NCI-H1694 treated with DMSO at 0.1 percent for 48 hours (cell line): ENCODE measurements at regions not wholly inside any gene's neighbourhood (a gene's known extent, or its start where the extent isn't known, plus 50 kb on each side); places are given as distances from the start of the nearest gene placed in this dataset.
"Not testable (repeated sequence)": the region's sequence is repeated elsewhere in the genome, so short reads cannot be mapped to it uniquely, and the experiment has no call there.

Source experiments
- DNase-seq: peaks from one replicate; lab custom pipeline; 2025; lab: John Stamatoyannopoulos, UW

- no peak for DNase-seq
Observed at GRCh38 chr1:104466068-104466467, 716.4 kb downstream of the AMY1C start.

GRCh38 chr1:104467590-104467989, 717.9 kb downstream of the AMY1C start:
- DNase-seq = no peak

DNA sequence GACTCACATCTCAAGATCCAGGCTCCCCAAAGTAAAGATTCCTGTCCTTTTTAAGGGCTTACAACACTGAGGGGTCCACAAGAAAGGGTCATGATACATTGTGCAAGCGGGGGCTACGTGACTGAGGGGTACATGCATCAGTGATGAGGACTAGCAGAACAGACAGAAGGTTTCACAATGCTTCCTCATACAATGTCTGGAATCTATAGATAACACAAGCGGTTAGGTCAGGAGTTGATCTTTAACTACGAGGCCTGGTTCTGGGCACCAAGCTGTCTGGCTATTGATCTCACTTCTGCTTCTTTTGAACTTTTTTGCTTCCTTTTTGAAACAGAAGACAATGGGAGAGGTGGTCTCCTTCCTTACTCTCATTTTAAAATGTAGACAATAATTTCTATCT, 718.6 kb downstream of the AMY1C start:
- DNase-seq = no peak

DNA sequence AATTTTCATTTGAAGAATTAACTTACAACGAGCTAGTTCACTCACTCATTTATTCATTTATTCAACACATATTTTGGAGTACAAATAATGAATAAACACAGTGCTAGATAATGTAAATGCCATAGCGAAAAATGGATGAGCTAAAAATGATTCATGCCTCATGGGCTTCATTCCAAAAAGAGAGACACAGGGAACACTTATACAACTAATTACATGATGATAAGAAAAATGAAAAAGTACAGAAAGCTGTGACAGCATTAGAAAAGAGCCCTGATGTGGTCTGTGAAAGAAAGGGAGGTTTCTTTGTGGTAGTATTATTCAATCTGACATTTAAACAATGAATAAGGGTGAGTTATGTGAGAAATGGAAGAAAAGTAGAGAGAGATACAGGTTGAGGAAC, 726.4 kb downstream of the AMY1C start:
- no peak for DNase-seq

DNA sequence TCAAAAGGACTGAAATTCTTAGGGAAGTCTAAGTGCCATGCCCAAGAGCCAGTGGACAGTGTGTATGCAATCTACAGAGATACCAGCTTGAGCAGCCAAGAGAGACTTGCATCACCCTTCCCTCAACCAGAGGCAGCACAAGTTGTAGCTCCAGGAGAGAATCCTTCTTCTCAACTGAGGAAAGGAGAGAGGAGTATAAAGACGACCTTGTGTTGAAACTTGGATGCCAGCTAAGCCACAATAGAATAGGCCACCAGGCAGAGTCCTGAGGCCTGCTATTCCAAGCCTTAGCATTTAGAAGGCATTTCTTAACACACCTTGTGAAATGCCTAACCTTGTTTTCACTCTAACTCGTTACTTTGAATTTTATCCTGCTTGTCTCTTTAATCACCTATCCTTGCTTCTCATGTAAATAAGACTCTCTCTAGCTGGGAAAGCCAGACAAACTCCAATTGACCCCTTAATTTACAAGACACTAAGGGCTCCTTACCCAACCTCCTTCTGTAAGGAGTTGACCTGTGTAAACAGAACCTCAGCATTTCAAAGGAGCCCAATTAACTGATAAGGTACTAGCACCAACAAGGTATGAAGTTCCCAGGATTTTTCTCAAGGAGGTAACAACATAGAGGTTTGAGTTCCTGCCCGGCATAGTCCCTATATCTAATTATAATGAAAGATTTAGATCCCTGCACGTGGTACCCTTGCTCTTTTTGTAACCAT, 738.8 kb downstream of the AMY1C start:
- no peak for DNase-seq

GRCh38 chr1:104526158-104526795, 776.6 kb downstream of the AMY1C start:
- no peak for DNase-seq

GRCh38 chr1:104531990-104532389, 782.3 kb downstream of the AMY1C start:
- DNase-seq = no peak

- DNase-seq = no peak
Observed at GRCh38 chr1:104574620-104575019, 824.9 kb downstream of the AMY1C start.

GRCh38 chr1:104592926-104593325, 843.2 kb downstream of the AMY1C start:
- no peak for DNase-seq

- DNase-seq = no peak
Observed at GRCh38 chr1:104593413-104594187, 843.9 kb downstream of the AMY1C start.

DNA sequence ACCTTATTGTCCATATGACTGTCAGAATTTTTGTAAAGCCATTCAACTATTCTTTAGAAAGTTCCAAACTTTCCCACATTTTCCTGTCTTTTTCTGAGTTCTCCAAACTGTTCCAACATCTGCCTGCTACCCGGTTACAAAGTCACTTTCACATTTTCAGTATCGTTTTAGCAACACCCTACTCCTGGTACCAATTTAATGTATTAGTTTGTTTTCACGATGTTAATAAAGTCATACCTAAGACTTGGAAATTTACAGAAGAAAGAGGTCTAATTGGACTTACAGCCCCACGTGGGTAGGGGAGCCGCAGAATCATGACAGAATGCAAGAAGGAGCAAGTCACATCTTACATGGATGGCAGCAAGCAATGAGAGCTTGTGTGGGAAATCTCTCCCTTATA, 867.8 kb downstream of the AMY1C start:
- no peak for DNase-seq

- DNase-seq = no peak
Observed at GRCh38 chr1:104621221-104621620, 871.5 kb downstream of the AMY1C start.

DNA sequence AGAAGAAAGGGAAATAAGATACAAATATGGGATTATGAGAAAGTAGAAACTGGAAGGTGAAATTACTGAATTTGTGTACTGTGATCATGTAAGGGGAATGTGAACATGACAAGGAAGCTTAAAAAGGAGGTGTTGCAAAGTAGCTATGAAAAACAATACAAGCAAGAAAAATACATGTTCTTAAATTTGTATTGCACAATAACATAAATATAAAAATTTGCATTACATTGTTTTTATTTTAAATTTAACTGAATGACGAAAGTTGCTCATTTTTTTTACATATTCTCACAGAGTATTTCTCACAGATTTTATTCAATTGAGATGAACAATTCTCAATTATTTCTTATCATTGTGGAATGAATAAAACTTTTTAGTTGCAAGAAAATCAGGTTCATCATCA, 874.8 kb downstream of the AMY1C start:
- no peak for DNase-seq

DNA sequence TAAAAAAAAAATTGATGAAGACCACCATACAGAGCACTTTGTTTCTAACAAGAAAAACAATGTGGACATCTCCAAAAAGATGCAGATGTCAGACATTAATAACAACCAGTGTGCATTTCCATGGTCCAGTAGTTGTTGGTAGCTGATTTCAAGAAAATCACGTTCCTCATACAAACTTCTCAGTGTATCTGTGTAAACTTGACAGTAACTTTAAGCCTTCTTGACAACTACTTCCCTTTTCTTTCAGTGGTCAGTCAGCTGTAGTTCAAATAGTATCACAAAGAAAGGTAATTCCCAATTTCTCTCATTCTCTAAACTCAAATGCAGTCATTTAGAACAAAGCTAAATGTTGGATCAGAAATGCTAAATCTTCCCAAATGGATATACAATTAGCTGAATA, 879.9 kb downstream of the AMY1C start:
- no peak for DNase-seq

- DNase-seq = no peak
Observed at GRCh38 chr1:104630567-104631149, 881.0 kb downstream of the AMY1C start.

DNA sequence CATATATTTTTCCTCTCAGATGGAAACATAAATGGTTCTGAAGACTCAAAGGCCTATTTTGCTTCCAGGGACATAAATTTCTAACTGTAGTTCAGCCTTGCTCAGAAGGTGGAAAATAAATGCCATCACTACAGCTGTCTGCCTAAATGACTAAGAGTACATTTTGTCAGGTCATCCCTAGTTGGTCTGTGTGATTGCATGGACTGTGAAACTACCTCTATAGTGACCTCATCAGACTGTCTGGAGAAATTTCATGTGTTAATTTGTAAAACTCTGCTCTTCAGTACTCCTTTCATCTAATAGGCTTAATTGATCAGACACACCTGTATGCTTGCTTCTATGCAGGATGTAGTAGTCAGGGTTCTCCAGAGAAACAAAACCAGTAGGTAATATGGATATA, 886.9 kb downstream of the AMY1C start:
- DNase-seq = no peak

- no peak for DNase-seq
Observed at GRCh38 chr1:104646233-104646632, 896.5 kb downstream of the AMY1C start.

DNA sequence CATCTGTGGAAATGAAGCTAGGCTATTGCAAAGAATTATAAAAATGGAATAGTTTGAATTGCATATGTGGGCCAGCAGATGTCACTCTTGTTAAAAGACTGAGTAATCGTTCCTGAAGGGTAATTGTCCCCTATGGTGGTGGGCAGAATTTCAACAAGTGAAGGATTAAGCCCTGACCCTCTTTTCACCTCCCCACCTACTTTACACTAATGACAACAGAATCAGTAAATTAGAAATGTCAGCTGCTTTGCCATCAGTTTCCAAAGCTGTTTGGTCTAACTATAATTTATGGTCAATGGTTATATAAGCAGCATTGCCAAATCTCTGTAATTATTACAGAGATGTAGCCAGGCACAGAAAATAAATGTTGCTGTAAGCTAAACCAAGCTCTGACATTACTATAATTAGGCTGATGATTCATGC, 898.6 kb downstream of the AMY1C start:
- DNase-seq = peak; percentile 67

GRCh38 chr1:104664374-104664773, 914.7 kb downstream of the AMY1C start:
- not testable (repeated sequence) for DNase-seq

- no peak for DNase-seq
Observed at GRCh38 chr1:104665300-104665699, 915.6 kb downstream of the AMY1C start.

GRCh38 chr1:104671684-104672353, 922.1 kb downstream of the AMY1C start:
- no peak for DNase-seq

- no peak for DNase-seq
Observed at GRCh38 chr1:104699433-104699832, 949.7 kb downstream of the AMY1C start.
